ENCODE measurements at regions not wholly inside any gene's neighbourhood (a gene's known extent, or its start where the extent isn't known, plus 50 kb on each side); places are given as distances from the start of the nearest gene placed in this dataset.
A peak's percentile ranks its signal among the peaks of the same experiment; 100 is the strongest.

GRCh38 chr18:78396077-78396476 is 583.5 kb upstream of the SALL3 start:
- no peaks in the 10 kb centered on the region for H3K4me1 ChIP-seq (ENCODE audit: control insufficient read depth in 2 of 2, insufficient read depth in 2 of 2, low read length in 2 of 2)
- no peak for ATAC-seq
- no peaks in the 10 kb centered on the region for H3K9me3 ChIP-seq (ENCODE audit: control insufficient read depth in 2 of 3, low read length in 3 of 3)
- Mint-ChIP-seq H3K36me3 (no peaks in the 10 kb centered on the region), H3K9me3 (peaks cover 0 to 12% (median 3%) of the 10 kb centered on the region in 11 donors), H3K27me3 (peaks cover 0 to 5% (median 0%) of the 10 kb centered on the region in 5 donors), H3K4me1 (no peaks in the 10 kb centered on the region), H3K4me3 (no peak overlapping the region), H3K27ac (no peak overlapping the region)
- CTCF ChIA-PET: no interaction called here
- intact Hi-C loops (cut with micrococcal nuclease): no loop called here
- POLR2A ChIA-PET: no interaction called here
- no peak for DNase-seq
- no peaks in the 10 kb centered on the region for H3K27me3 ChIP-seq (ENCODE audit: control insufficient read depth in 2 of 2, insufficient read depth in 2 of 2, low read length in 2 of 2)
- no peak overlapping the region for H3K4me3 ChIP-seq (ENCODE audit: low read length)
- H3K36me3 ChIP-seq (ENCODE audit: control insufficient read depth in 2 of 3, insufficient read depth in 3 of 3, low read length in 3 of 3): no peaks in the 10 kb centered on the region
- H3K27ac ChIP-seq (ENCODE audit: low read depth, low read length): no peak overlapping the region

- ChIA-PET POLR2A (no interaction called here), CTCF (no interaction called here)
- H3K27me3 Mint-ChIP-seq: peaks cover 0 to 5% (median 0%) of the 10 kb centered on the region in 5 donors
Measured at GRCh38 chr18:78396756-78397155, 582.9 kb upstream of the SALL3 start.

GRCh38 chr18:78399992-78400503 is 579.6 kb upstream of the SALL3 start:
- no peak for DNase-seq
- H3K27ac Mint-ChIP-seq: peak overlapping the region in 1 of 9 donors; percentile 3
- H3K4me3 Mint-ChIP-seq: no peak overlapping the region
- intact Hi-C loops (cut with micrococcal nuclease): no loop called here
- no peak overlapping the region for H3K4me3 ChIP-seq (ENCODE audit: low read length)
- H3K27me3 ChIP-seq (ENCODE audit: control insufficient read depth in 2 of 2, insufficient read depth in 2 of 2, low read length in 2 of 2): no peaks in the 10 kb centered on the region
- H3K4me1 Mint-ChIP-seq: peaks cover 0 to 2% (median 0%) of the 10 kb centered on the region in 7 donors
- H3K36me3 Mint-ChIP-seq: no peaks in the 10 kb centered on the region
- no peaks in the 10 kb centered on the region for H3K9me3 ChIP-seq (ENCODE audit: control insufficient read depth in 2 of 3, low read length in 3 of 3)
- no peaks in the 10 kb centered on the region for H3K4me1 ChIP-seq (ENCODE audit: control insufficient read depth in 2 of 2, insufficient read depth in 2 of 2, low read length in 2 of 2)
- no peaks in the 10 kb centered on the region for H3K36me3 ChIP-seq (ENCODE audit: control insufficient read depth in 2 of 3, insufficient read depth in 3 of 3, low read length in 3 of 3)
- ATAC-seq: no peak
- CTCF ChIA-PET: no interaction called here
- H3K9me3 Mint-ChIP-seq: peaks cover 0 to 12% (median 2%) of the 10 kb centered on the region in 11 donors
- H3K27me3 Mint-ChIP-seq: peaks cover 0 to 5% (median 3%) of the 10 kb centered on the region in 5 donors
- no peak overlapping the region for H3K27ac ChIP-seq (ENCODE audit: low read depth, low read length)
- POLR2A ChIA-PET: no interaction called here

More at GRCh38 chr18:78396756-78397155, 582.9 kb upstream of the SALL3 start:
- Histone ChIP-seq H3K9me3 (ENCODE audit: control insufficient read depth in 2 of 3, low read length in 3 of 3) (no peaks in the 10 kb centered on the region), H3K27ac (ENCODE audit: low read depth, low read length) (no peak overlapping the region), H3K4me1 (ENCODE audit: control insufficient read depth in 2 of 2, insufficient read depth in 2 of 2, low read length in 2 of 2) (no peaks in the 10 kb centered on the region), H3K36me3 (ENCODE audit: control insufficient read depth in 2 of 3, insufficient read depth in 3 of 3, low read length in 3 of 3) (no peaks in the 10 kb centered on the region), H3K27me3 (ENCODE audit: control insufficient read depth in 2 of 2, insufficient read depth in 2 of 2, low read length in 2 of 2) (no peaks in the 10 kb centered on the region), H3K4me3 (ENCODE audit: low read length) (no peak overlapping the region)
- Mint-ChIP-seq H3K36me3 (no peaks in the 10 kb centered on the region), H3K4me1 (no peaks in the 10 kb centered on the region), H3K4me3 (no peak overlapping the region), H3K9me3 (peaks cover 0 to 12% (median 3%) of the 10 kb centered on the region in 11 donors), H3K27ac (no peak overlapping the region)
- intact Hi-C loops (cut with micrococcal nuclease): no loop called here
- DNase-seq (no peak), ATAC-seq (no peak)

DNA sequence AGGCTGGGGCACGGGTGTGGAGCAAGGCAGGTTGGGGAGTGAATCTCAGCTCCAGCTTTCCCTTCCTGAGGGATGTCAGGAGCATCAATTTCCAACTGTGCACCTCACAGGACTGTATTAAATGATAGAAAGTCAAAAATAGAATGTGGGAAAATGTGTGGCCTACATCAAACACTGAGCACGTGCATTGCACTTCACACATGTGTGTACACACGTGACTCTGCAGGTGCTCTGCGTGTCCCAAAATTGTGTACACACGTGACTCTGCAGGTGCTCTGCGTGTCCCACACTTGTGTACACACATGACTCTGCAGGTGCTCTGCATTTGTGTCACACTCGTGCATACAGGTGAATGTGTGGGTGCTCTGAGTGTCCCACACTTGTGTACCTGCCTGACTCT is 577.2 kb upstream of the SALL3 start:
- Mint-ChIP-seq H3K27ac (no peak overlapping the region), H3K36me3 (no peaks in the 10 kb centered on the region), H3K9me3 (peaks cover 0 to 4% (median 0%) of the 10 kb centered on the region in 11 donors), H3K27me3 (peaks cover 0 to 15% (median 7%) of the 10 kb centered on the region in 5 donors), H3K4me3 (no peak overlapping the region), H3K4me1 (peaks cover 6 to 15% (median 10%) of the 10 kb centered on the region in 7 donors)
- Histone ChIP-seq H3K9me3 (ENCODE audit: control insufficient read depth in 2 of 3, low read length in 3 of 3) (no peaks in the 10 kb centered on the region), H3K36me3 (ENCODE audit: control insufficient read depth in 2 of 3, insufficient read depth in 3 of 3, low read length in 3 of 3) (no peaks in the 10 kb centered on the region), H3K27ac (ENCODE audit: low read depth, low read length) (no peak overlapping the region), H3K27me3 (ENCODE audit: control insufficient read depth in 2 of 2, insufficient read depth in 2 of 2, low read length in 2 of 2) (no peaks in the 10 kb centered on the region), H3K4me1 (ENCODE audit: control insufficient read depth in 2 of 2, insufficient read depth in 2 of 2, low read length in 2 of 2) (no peaks in the 10 kb centered on the region), H3K4me3 (ENCODE audit: low read length) (no peak overlapping the region)
- DNase-seq (no peak), ATAC-seq (no peak)
- intact Hi-C loops (cut with micrococcal nuclease): no loop called here
- POLR2A ChIA-PET: no interaction called here
- CTCF ChIA-PET: no interaction called here

- ATAC-seq: no peak
- Mint-ChIP-seq H3K4me1 (peaks cover 9 to 19% (median 13%) of the 10 kb centered on the region in 7 donors), H3K36me3 (no peaks in the 10 kb centered on the region), H3K27ac (no peak overlapping the region), H3K4me3 (no peak overlapping the region), H3K9me3 (peaks cover 0 to 4% (median 0%) of the 10 kb centered on the region in 11 donors), H3K27me3 (peaks cover 0 to 15% (median 7%) of the 10 kb centered on the region in 5 donors)
- ChIA-PET CTCF (no interaction called here), POLR2A (no interaction called here)
- intact Hi-C loops (cut with micrococcal nuclease): no loop called here
- H3K27ac ChIP-seq (ENCODE audit: low read depth, low read length): no peak overlapping the region
- H3K27me3 ChIP-seq (ENCODE audit: control insufficient read depth in 2 of 2, insufficient read depth in 2 of 2, low read length in 2 of 2): no peaks in the 10 kb centered on the region
- H3K36me3 ChIP-seq (ENCODE audit: control insufficient read depth in 2 of 3, insufficient read depth in 3 of 3, low read length in 3 of 3): no peaks in the 10 kb centered on the region
- H3K4me1 ChIP-seq (ENCODE audit: control insufficient read depth in 2 of 2, insufficient read depth in 2 of 2, low read length in 2 of 2): no peaks in the 10 kb centered on the region
- H3K9me3 ChIP-seq (ENCODE audit: control insufficient read depth in 2 of 3, low read length in 3 of 3): no peaks in the 10 kb centered on the region
- no peak for DNase-seq
- no peak overlapping the region for H3K4me3 ChIP-seq (ENCODE audit: low read length)
Measured at GRCh38 chr18:78402966-78403365, 576.7 kb upstream of the SALL3 start.

DNA sequence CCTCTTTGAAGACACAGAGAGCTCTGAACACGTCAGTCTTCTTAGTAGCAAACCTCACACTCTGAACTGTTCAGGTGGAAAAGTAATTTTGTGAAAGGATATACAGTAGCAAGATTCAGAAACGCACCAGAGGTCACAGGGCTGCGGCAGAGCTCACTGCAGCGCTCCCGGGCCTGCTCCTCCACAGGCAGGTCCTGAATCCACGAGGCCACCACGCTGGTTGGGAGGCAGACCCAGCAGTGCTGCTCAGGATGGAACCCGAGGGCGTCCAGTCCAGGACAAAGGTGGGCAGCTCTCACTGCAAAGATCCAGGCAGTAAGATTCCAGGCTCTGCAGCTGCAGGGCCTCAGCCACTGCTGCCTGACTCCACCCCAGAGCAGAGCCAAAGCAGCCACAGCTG is 576.2 kb upstream of the SALL3 start:
- no peak overlapping the region for H3K4me3 ChIP-seq (ENCODE audit: low read length)
- peaks cover 0 to 4% (median 0%) of the 10 kb centered on the region in 11 donors for H3K9me3 Mint-ChIP-seq
- peaks cover 0 to 15% (median 7%) of the 10 kb centered on the region in 5 donors for H3K27me3 Mint-ChIP-seq
- DNase-seq (no peak), ATAC-seq (no peak)
- H3K27me3 ChIP-seq (ENCODE audit: control insufficient read depth in 2 of 2, insufficient read depth in 2 of 2, low read length in 2 of 2): no peaks in the 10 kb centered on the region
- no peaks in the 10 kb centered on the region for H3K9me3 ChIP-seq (ENCODE audit: control insufficient read depth in 2 of 3, low read length in 3 of 3)
- no peaks in the 10 kb centered on the region for H3K36me3 Mint-ChIP-seq
- peaks cover 9 to 23% (median 15%) of the 10 kb centered on the region in 7 donors for H3K4me1 Mint-ChIP-seq
- no peak overlapping the region for H3K27ac Mint-ChIP-seq
- H3K4me1 ChIP-seq (ENCODE audit: control insufficient read depth in 2 of 2, insufficient read depth in 2 of 2, low read length in 2 of 2): no peaks in the 10 kb centered on the region
- POLR2A ChIA-PET: no interaction called here
- CTCF ChIA-PET: no interaction called here
- intact Hi-C loops (cut with micrococcal nuclease): no loop called here
- no peak overlapping the region for H3K4me3 Mint-ChIP-seq
- H3K36me3 ChIP-seq (ENCODE audit: control insufficient read depth in 2 of 3, insufficient read depth in 3 of 3, low read length in 3 of 3): no peaks in the 10 kb centered on the region
- no peak overlapping the region for H3K27ac ChIP-seq (ENCODE audit: low read depth, low read length)

GRCh38 chr18:78405763-78406162 is 573.9 kb upstream of the SALL3 start:
- Mint-ChIP-seq H3K27ac (no peak overlapping the region), H3K4me3 (no peak overlapping the region), H3K9me3 (no peaks in the 10 kb centered on the region), H3K4me1 (peaks cover 9 to 23% (median 18%) of the 10 kb centered on the region in 7 donors), H3K27me3 (peaks cover 5 to 20% (median 10%) of the 10 kb centered on the region in 5 donors), H3K36me3 (no peaks in the 10 kb centered on the region)
- ATAC-seq: no peak
- H3K4me3 ChIP-seq (ENCODE audit: low read length): no peak overlapping the region
- H3K36me3 ChIP-seq (ENCODE audit: control insufficient read depth in 2 of 3, insufficient read depth in 3 of 3, low read length in 3 of 3): no peaks in the 10 kb centered on the region
- CTCF ChIA-PET: no interaction called here
- intact Hi-C loops (cut with micrococcal nuclease): no loop called here
- H3K27me3 ChIP-seq (ENCODE audit: control insufficient read depth in 2 of 2, insufficient read depth in 2 of 2, low read length in 2 of 2): no peaks in the 10 kb centered on the region
- H3K27ac ChIP-seq (ENCODE audit: low read depth, low read length): no peak overlapping the region
- no peaks in the 10 kb centered on the region for H3K9me3 ChIP-seq (ENCODE audit: control insufficient read depth in 2 of 3, low read length in 3 of 3)
- H3K4me1 ChIP-seq (ENCODE audit: control insufficient read depth in 2 of 2, insufficient read depth in 2 of 2, low read length in 2 of 2): no peaks in the 10 kb centered on the region
- POLR2A ChIA-PET: no interaction called here
- DNase-seq: no peak
